ENCODE measurements at regions not wholly inside any gene's neighbourhood (a gene's known extent, or its start where the extent isn't known, plus 50 kb on each side); places are given as distances from the start of the nearest gene placed in this dataset.

GRCh38 chr2:160820691-160821090 lies 327.1 kb upstream of the RBMS1 start:
- no peaks in the 10 kb centered on the region for H3K27me3 ChIP-seq (replicated peaks in 1 of 7)
- intact Hi-C loops (cut with DNase I; ENCODE audit: low total_unique reads) = no loop called here
- WGBS, 5 donors = 74 to 90% (median 78%) methylated on average over 7 of the region's 7 CpGs
- H3K9me3 ChIP-seq = peaks cover 0 to 36% (median 29%) of the 10 kb centered on the region in 8 donors
- H3K36me3 ChIP-seq = no peaks in the 10 kb centered on the region
- DNase-seq = no peak
- H3K4me3 ChIP-seq = no peak overlapping the region
- TF ChIP-seq POLR2AphosphoS5 (IDR thresholded peaks at IDR 0.05) (no peak), POLR2A (IDR thresholded peaks at IDR 0.05) (no peak)
- TF ChIP-seq, protein P1, sequence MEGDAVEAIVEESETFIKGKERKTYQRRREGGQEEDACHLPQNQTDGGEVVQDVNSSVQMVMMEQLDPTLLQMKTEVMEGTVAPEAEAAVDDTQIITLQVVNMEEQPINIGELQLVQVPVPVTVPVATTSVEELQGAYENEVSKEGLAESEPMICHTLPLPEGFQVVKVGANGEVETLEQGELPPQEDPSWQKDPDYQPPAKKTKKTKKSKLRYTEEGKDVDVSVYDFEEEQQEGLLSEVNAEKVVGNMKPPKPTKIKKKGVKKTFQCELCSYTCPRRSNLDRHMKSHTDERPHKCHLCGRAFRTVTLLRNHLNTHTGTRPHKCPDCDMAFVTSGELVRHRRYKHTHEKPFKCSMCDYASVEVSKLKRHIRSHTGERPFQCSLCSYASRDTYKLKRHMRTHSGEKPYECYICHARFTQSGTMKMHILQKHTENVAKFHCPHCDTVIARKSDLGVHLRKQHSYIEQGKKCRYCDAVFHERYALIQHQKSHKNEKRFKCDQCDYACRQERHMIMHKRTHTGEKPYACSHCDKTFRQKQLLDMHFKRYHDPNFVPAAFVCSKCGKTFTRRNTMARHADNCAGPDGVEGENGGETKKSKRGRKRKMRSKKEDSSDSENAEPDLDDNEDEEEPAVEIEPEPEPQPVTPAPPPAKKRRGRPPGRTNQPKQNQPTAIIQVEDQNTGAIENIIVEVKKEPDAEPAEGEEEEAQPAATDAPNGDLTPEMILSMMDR (IDR thresholded peaks at IDR 0.05 in 8 of 11, conservative IDR thresholded peaks at IDR 0.05 in 3 of 11) = no peak
- no peak overlapping the region for H3K27ac ChIP-seq
- no peaks in the 10 kb centered on the region for H3K4me1 ChIP-seq

- intact Hi-C loops (cut with DNase I; ENCODE audit: low total_unique reads) = no loop called here
- H3K27me3 ChIP-seq (replicated peaks in 1 of 7) = no peaks in the 10 kb centered on the region
- peaks cover 0 to 49% (median 41%) of the 10 kb centered on the region in 8 donors for H3K9me3 ChIP-seq
- H3K27ac ChIP-seq = no peak overlapping the region
- TF ChIP-seq POLR2A (IDR thresholded peaks at IDR 0.05) (no peak), POLR2AphosphoS5 (IDR thresholded peaks at IDR 0.05) (no peak)
- TF ChIP-seq, protein P1 (IDR thresholded peaks at IDR 0.05 in 8 of 11, conservative IDR thresholded peaks at IDR 0.05 in 3 of 11) = no peak
- H3K4me3 ChIP-seq = no peak overlapping the region
- H3K4me1 ChIP-seq = no peaks in the 10 kb centered on the region
- no peak for DNase-seq
- no peaks in the 10 kb centered on the region for H3K36me3 ChIP-seq
Observed at GRCh38 chr2:160822006-160822405, 328.4 kb upstream of the RBMS1 start.

GRCh38 chr2:160825433-160825832 lies 331.8 kb upstream of the RBMS1 start:
- H3K4me1 ChIP-seq = no peaks in the 10 kb centered on the region
- H3K9me3 ChIP-seq = peaks cover 0 to 64% (median 46%) of the 10 kb centered on the region in 8 donors
- 72 to 95% (median 93%) methylated on average over 1 of the region's 1 CpG for WGBS, 5 donors
- no peak overlapping the region for H3K4me3 ChIP-seq
- no peak for DNase-seq
- no peaks in the 10 kb centered on the region for H3K27me3 ChIP-seq (replicated peaks in 1 of 7)
- no peak overlapping the region for H3K27ac ChIP-seq
- intact Hi-C loops (cut with DNase I; ENCODE audit: low total_unique reads) = no loop called here
- TF ChIP-seq, protein P1 (IDR thresholded peaks at IDR 0.05 in 8 of 11, conservative IDR thresholded peaks at IDR 0.05 in 3 of 11) = no peak
- TF ChIP-seq POLR2A (IDR thresholded peaks at IDR 0.05) (no peak), POLR2AphosphoS5 (IDR thresholded peaks at IDR 0.05) (no peak)
- H3K36me3 ChIP-seq = no peaks in the 10 kb centered on the region

GRCh38 chr2:160826496-160826895 lies 332.9 kb upstream of the RBMS1 start:
- H3K27ac ChIP-seq = no peak overlapping the region
- no peak overlapping the region for H3K4me3 ChIP-seq
- no peak for DNase-seq
- intact Hi-C loops (cut with DNase I; ENCODE audit: low total_unique reads) = no loop called here
- peaks cover 0 to 64% (median 45%) of the 10 kb centered on the region in 8 donors for H3K9me3 ChIP-seq
- H3K4me1 ChIP-seq = no peaks in the 10 kb centered on the region
- no peaks in the 10 kb centered on the region for H3K36me3 ChIP-seq
- TF ChIP-seq POLR2AphosphoS5 (IDR thresholded peaks at IDR 0.05) (no peak), POLR2A (IDR thresholded peaks at IDR 0.05) (no peak)
- TF ChIP-seq, protein P1 (IDR thresholded peaks at IDR 0.05 in 8 of 11, conservative IDR thresholded peaks at IDR 0.05 in 3 of 11) = no peak
- H3K27me3 ChIP-seq (replicated peaks in 1 of 7) = no peaks in the 10 kb centered on the region
